GM12873 (cell line): ENCODE measurements at regions not wholly inside any gene's neighbourhood (a gene's known extent, or its start where the extent isn't known, plus 50 kb on each side); places are given as distances from the start of the nearest gene placed in this dataset.

Experiments used
- CTCF ChIP-seq: IDR thresholded peaks from 2 replicates; pipeline ENCODE4 v1.5.1; 2012; ENCODE audit warnings: low read depth, mild to moderate bottlenecking, moderate library complexity, low read length, control low read depth; ENCODE audit not compliant: insufficient read depth; ENCODE audit errors: missing control alignments

- TF ChIP-seq CTCF, result no peak
Observed at GRCh38 chr4:121551881-121552280, 144.9 kb downstream of the ANXA5 start.

GRCh38 chr4:121551271-121551670 is 145.5 kb downstream of the ANXA5 start:
- TF ChIP-seq CTCF, result no peak

GRCh38 chr4:121541696-121542095 is 155.1 kb downstream of the ANXA5 start:
- TF ChIP-seq CTCF, result no peak

GRCh38 chr4:121535351-121535750 is 154.5 kb upstream of the QRFPR start:
- no peak for TF ChIP-seq CTCF

- no peak for TF ChIP-seq CTCF
Observed at GRCh38 chr4:121534187-121534586, 153.4 kb upstream of the QRFPR start.

GRCh38 chr4:121526509-121526908 is 145.7 kb upstream of the QRFPR start:
- no peak for TF ChIP-seq CTCF

- TF ChIP-seq CTCF, result no peak
Observed at GRCh38 chr4:121519236-121519838, 138.5 kb upstream of the QRFPR start.

- no peak for TF ChIP-seq CTCF
Observed at GRCh38 chr4:121517241-121517640, 136.4 kb upstream of the QRFPR start.
